Karpas-422 (cell line): ENCODE measurements at regions not wholly inside any gene's neighbourhood (a gene's known extent, or its start where the extent isn't known, plus 50 kb on each side); places are given as distances from the start of the nearest gene placed in this dataset.
"Not testable (repeated sequence)": the region's sequence is repeated elsewhere in the genome, so short reads cannot be mapped to it uniquely, and the experiment has no call there.

ENCODE experiments used
- DNase-seq: peaks from one replicate; pipeline ENCODE4 v3.0.0-alpha.2; 2015
- H2AFZ ChIP-seq: fragments of 200-600 bp; sonication (generic); 2 replicates; pipeline ENCODE4 v1.6.1; 2014; ENCODE audit warnings: antibody characterized with exemption, low read length, mixed read lengths
- H3K27ac ChIP-seq: fragments of 200-600 bp; sonication (generic); 2 replicates; pipeline ENCODE4 v1.5.1; 2014; ENCODE audit warnings: mild to moderate bottlenecking, low read length, moderate library complexity
- H3K27me3 ChIP-seq: fragments of 200-600 bp; sonication (generic); 2 replicates; pipeline ENCODE4 v1.6.1; 2014; ENCODE audit warnings: low read length, mixed read lengths
- H3K36me3 ChIP-seq: fragments of 200-600 bp; sonication (generic); 2 replicates; pipeline ENCODE4 v1.6.1; 2014; ENCODE audit warnings: low read length, mixed read lengths; ENCODE audit not compliant: insufficient read depth
- H3K4me1 ChIP-seq: fragments of 200-600 bp; sonication (generic); 2 replicates; pipeline ENCODE4 v1.6.1; 2014; ENCODE audit warnings: mild to moderate bottlenecking, low read length, mixed read lengths
- H3K4me2 ChIP-seq: fragments of 200-600 bp; sonication (generic); 2 replicates; pipeline ENCODE4 v1.6.1; 2014; ENCODE audit warnings: low read length, low read depth, mild to moderate bottlenecking; ENCODE audit not compliant: poor library complexity, severe bottlenecking
- H3K4me3 ChIP-seq: fragments of 200-600 bp; sonication (generic); 2 replicates; pipeline ENCODE4 v1.5.1; 2014; ENCODE audit warnings: mild to moderate bottlenecking, antibody characterized with exemption, low read length, mixed read lengths
- H3K79me2 ChIP-seq: fragments of 200-600 bp; sonication (generic); 2 replicates; pipeline ENCODE4 v1.6.1; 2014; ENCODE audit warnings: mild to moderate bottlenecking, low read length, mixed read lengths
- H3K9ac ChIP-seq: fragments of 200-600 bp; sonication (generic); 2 replicates; pipeline ENCODE4 v1.6.0; 2014; ENCODE audit warnings: low read length
- H3K9me2 ChIP-seq: fragments of 200-600 bp; sonication (generic), shearing (Covaris generic); replicated peaks from 2 replicates; pipeline ENCODE4 v1.6.0; 2014; ENCODE audit warnings: mild to moderate bottlenecking, low read length, moderate library complexity; ENCODE audit not compliant: insufficient read depth
- H3K9me3 ChIP-seq: fragments of 300-700, 200-600 bp; sonication (generic); 2 replicates; pipeline ENCODE4 v1.6.1; 2014; ENCODE audit warnings: low read length, mixed read lengths
- H4K20me1 ChIP-seq: fragments of 200-600 bp; sonication (generic); 2 replicates; pipeline ENCODE4 v1.6.1; 2014; ENCODE audit warnings: mild to moderate bottlenecking, antibody characterized with exemption, low read length, low read depth; ENCODE audit not compliant: insufficient read depth

- H3K4me2 ChIP-seq: no peak overlapping the region
- H4K20me1 ChIP-seq: no peaks in the 10 kb centered on the region
- H3K9me3 ChIP-seq: no peaks in the 10 kb centered on the region
- no peak overlapping the region for H3K9ac ChIP-seq
- no peaks in the 10 kb centered on the region for H3K27me3 ChIP-seq
- no peak overlapping the region for H3K27ac ChIP-seq
- H3K9me2 ChIP-seq: no peaks in the 10 kb centered on the region
- no peak overlapping the region for H2AFZ ChIP-seq
- no peak for DNase-seq
- no peaks in the 10 kb centered on the region for H3K4me1 ChIP-seq
- no peaks in the 10 kb centered on the region for H3K79me2 ChIP-seq
- H3K4me3 ChIP-seq: no peak overlapping the region
- H3K36me3 ChIP-seq: no peaks in the 10 kb centered on the region
Observed at GRCh38 chrX:55867708-55868107, 150.2 kb downstream of the RRAGB start.

- Histone ChIP-seq H3K27me3 (no peaks in the 10 kb centered on the region), H2AFZ (no peak overlapping the region), H3K27ac (no peak overlapping the region), H3K9ac (no peak overlapping the region), H3K4me2 (no peak overlapping the region), H3K4me3 (no peak overlapping the region), H3K79me2 (no peaks in the 10 kb centered on the region), H3K4me1 (no peaks in the 10 kb centered on the region), H4K20me1 (no peaks in the 10 kb centered on the region), H3K9me3 (peaks cover 3% of the 10 kb centered on the region), H3K9me2 (no peaks in the 10 kb centered on the region), H3K36me3 (no peaks in the 10 kb centered on the region)
- DNase-seq: no peak
Observed at GRCh38 chrX:55874807-55875206, 157.3 kb downstream of the RRAGB start.

- H3K79me2 ChIP-seq, H4K20me1 ChIP-seq, H3K4me2 ChIP-seq, H3K36me3 ChIP-seq, H2AFZ ChIP-seq, H3K9me3 ChIP-seq, H3K9ac ChIP-seq, H3K9me2 ChIP-seq, H3K27ac ChIP-seq, H3K4me3 ChIP-seq, H3K27me3 ChIP-seq, DNase-seq, H3K4me1 ChIP-seq: not testable (repeated sequence)
Observed at GRCh38 chrX:55883541-55883940, 166.0 kb downstream of the RRAGB start.

GRCh38 chrX:55907968-55908607 is 190.5 kb downstream of the RRAGB start:
- peak; percentile 75 for DNase-seq
- peak overlapping the region; percentile 91 for H2AFZ ChIP-seq
- no peaks in the 10 kb centered on the region for H3K27me3 ChIP-seq
- no peaks in the 10 kb centered on the region for H3K9me2 ChIP-seq
- H3K4me3 ChIP-seq: peak overlapping the region; percentile 65
- H3K9me3 ChIP-seq: no peaks in the 10 kb centered on the region
- H3K27ac ChIP-seq: no peak overlapping the region
- H3K9ac ChIP-seq: peak overlapping the region; percentile 60
- no peaks in the 10 kb centered on the region for H3K36me3 ChIP-seq
- peak overlapping the region; percentile 64 for H3K4me2 ChIP-seq
- no peaks in the 10 kb centered on the region for H3K79me2 ChIP-seq
- H3K4me1 ChIP-seq: peaks cover 2% of the 10 kb centered on the region; the same call in 1 of the 2 replicates
- no peaks in the 10 kb centered on the region for H4K20me1 ChIP-seq

GRCh38 chrX:55908661-55909212 is 191.2 kb downstream of the RRAGB start:
- H3K9me3 ChIP-seq: no peaks in the 10 kb centered on the region
- no peak overlapping the region for H3K27ac ChIP-seq
- H3K4me2 ChIP-seq: peak overlapping the region; percentile 64
- no peaks in the 10 kb centered on the region for H3K9me2 ChIP-seq
- H4K20me1 ChIP-seq: no peaks in the 10 kb centered on the region
- peaks cover 2% of the 10 kb centered on the region; the same call in 1 of the 2 replicates for H3K4me1 ChIP-seq
- peak overlapping the region; percentile 65 for H3K4me3 ChIP-seq
- no peaks in the 10 kb centered on the region for H3K36me3 ChIP-seq
- no peaks in the 10 kb centered on the region for H3K79me2 ChIP-seq
- H3K27me3 ChIP-seq: no peaks in the 10 kb centered on the region
- H3K9ac ChIP-seq: peak overlapping the region; percentile 60
- DNase-seq: no peak
- H2AFZ ChIP-seq: peak overlapping the region; percentile 91

- 0 out of 2 replicates have a peak overlapping the region, but pooled peaks have one; percentile 15 for H3K4me3 ChIP-seq
- H3K27me3 ChIP-seq: no peaks in the 10 kb centered on the region
- peak overlapping the region; percentile 32 for H3K4me2 ChIP-seq
- no peaks in the 10 kb centered on the region for H4K20me1 ChIP-seq
- H3K36me3 ChIP-seq: no peaks in the 10 kb centered on the region
- no peak overlapping the region for H3K27ac ChIP-seq
- H3K9me3 ChIP-seq: no peaks in the 10 kb centered on the region
- no peaks in the 10 kb centered on the region for H3K9me2 ChIP-seq
- H3K4me1 ChIP-seq: peaks cover 14% of the 10 kb centered on the region
- H3K9ac ChIP-seq: no peak overlapping the region
- no peaks in the 10 kb centered on the region for H3K79me2 ChIP-seq
- DNase-seq: peak; percentile 73
- H2AFZ ChIP-seq: no peak overlapping the region
Observed at GRCh38 chrX:55919367-55920221, 202.0 kb downstream of the RRAGB start.

- Histone ChIP-seq H3K4me3 (no peak overlapping the region), H3K36me3 (no peaks in the 10 kb centered on the region), H2AFZ (no peak overlapping the region), H3K9me3 (no peaks in the 10 kb centered on the region), H3K27me3 (no peaks in the 10 kb centered on the region), H4K20me1 (no peaks in the 10 kb centered on the region), H3K27ac (no peak overlapping the region), H3K4me2 (no peak overlapping the region), H3K9ac (no peak overlapping the region), H3K9me2 (no peaks in the 10 kb centered on the region), H3K4me1 (peaks cover 7% of the 10 kb centered on the region), H3K79me2 (no peaks in the 10 kb centered on the region)
- no peak for DNase-seq
Observed at GRCh38 chrX:55924574-55924973, 207.0 kb downstream of the RRAGB start.

- not testable (repeated sequence) for H3K4me1 ChIP-seq, H4K20me1 ChIP-seq, DNase-seq, H2AFZ ChIP-seq, H3K9ac ChIP-seq, H3K9me3 ChIP-seq, H3K27me3 ChIP-seq, H3K4me3 ChIP-seq, H3K79me2 ChIP-seq, H3K9me2 ChIP-seq, H3K27ac ChIP-seq, H3K36me3 ChIP-seq, H3K4me2 ChIP-seq
Observed at GRCh38 chrX:55928529-55928928, 211.0 kb downstream of the RRAGB start.
